HepG2 (cell line): ENCODE measurements at regions not wholly inside any gene's neighbourhood (a gene's known extent, or its start where the extent isn't known, plus 50 kb on each side); places are given as distances from the start of the nearest gene placed in this dataset.

Experiments used
- ATAC-seq: fragments of 200-7000 bp; cut with Tn5 transposase; 3 replicates; pipeline ENCODE4 v1.9.1; 2020; ENCODE audit warnings: mild to moderate bottlenecking, moderate library complexity
- BruUV-seq: library from RNA; stranded (reverse); fragments of 400-500 nt; replicated peaks from 2 replicates; lab custom pipeline; 2021; lab: Mats Ljungman, UMichigan
- CTCF ChIA-PET: fragments of 300-600 bp; formaldehyde crosslinking; extraction: SDS; loops from one replicate; lab custom pipeline; 2021; ENCODE audit warnings: low total read pairs, inconsistent platforms, low intra/inter-chr PET ratio; lab: Yijun Ruan, JAX
- POLR2A ChIA-PET: fragments of 350-600 bp; sonication (Branson Sonifier 250); formaldehyde crosslinking; loops from one replicate; lab custom pipeline; 2020; ENCODE audit warnings: antibody characterized with exemption, inconsistent platforms; lab: Yijun Ruan, JAX
- DNase-seq: peaks from one replicate; pipeline ENCODE4 v3.0.0-alpha.2; 2015; ENCODE audit warnings: low spot score
- FAIRE-seq: peaks from 3 replicates; lab custom pipeline; 2011; peaks lifted over from hg19 to GRCh38; lab: Jason Lieb, UNC
- H2AFZ ChIP-seq: one replicate; pipeline ENCODE4 v1.6.1; 2011; ENCODE audit warnings: low read length, inconsistent platforms
- H3K27ac ChIP-seq: fragments of 300-600 bp; 3 replicates; pipeline ENCODE4 v1.8.0; 2011; ENCODE audit warnings: mixed run types, mild to moderate bottlenecking, mixed read lengths, low read length, inconsistent platforms; ENCODE audit not compliant: insufficient read depth; ENCODE audit errors: extremely low read length
- H3K27me3 ChIP-seq, 2 experiments: fragments of 200-600 bp in 1 of 2; 2 replicates in 1 of 2; 3 replicates in 1 of 2; pipeline versions ENCODE4 v1.6.0 to v1.8.0; 2011; ENCODE audit warnings: low read length in 2 of 2, mild to moderate bottlenecking in 2 of 2, moderate library complexity in 2 of 2, inconsistent platforms in 1 of 2; ENCODE audit not compliant: insufficient read depth in 2 of 2, control insufficient read depth in 1 of 2
- H3K36me3 ChIP-seq, 2 experiments: fragments of 200-600 bp in 1 of 2; replicated peaks in 1 of 2; 2 replicates in 1 of 2; 3 replicates in 1 of 2; pipeline versions ENCODE4 v1.5.1 to v1.8.0; 2011; ENCODE audit warnings: low read length in 2 of 2, inconsistent platforms in 1 of 2; ENCODE audit not compliant: insufficient read depth in 2 of 2, control insufficient read depth in 1 of 2
- H3K4me1 ChIP-seq: 2 replicates; pipeline ENCODE4 v1.5.1; 2012; ENCODE audit warnings: low read length, inconsistent platforms; ENCODE audit not compliant: insufficient read depth
- H3K4me2 ChIP-seq: 2 replicates; pipeline ENCODE4 v1.6.0; 2011; ENCODE audit warnings: low read depth, low read length, inconsistent platforms
- H3K4me3 ChIP-seq, 3 experiments: fragments of 200-600 bp in 1 of 3; sonication (generic), shearing (Covaris generic) in 1 of 3; replicated peaks in 1 of 3; 2 replicates each; pipeline ENCODE4 v1.5.1; 2011 to 2016; ENCODE audit warnings: low read length in 3 of 3, inconsistent platforms in 2 of 3, low read depth in 2 of 3, mild to moderate bottlenecking in 2 of 3, control low read depth in 1 of 3, mixed read lengths in 1 of 3; ENCODE audit not compliant: insufficient read depth in 1 of 3
- H3K79me2 ChIP-seq: one replicate; pipeline ENCODE4 v1.6.1; 2011; ENCODE audit warnings: low read length, inconsistent platforms; ENCODE audit not compliant: insufficient read depth
- H3K9ac ChIP-seq: 2 replicates; pipeline ENCODE4 v1.6.0; 2011; ENCODE audit warnings: mild to moderate bottlenecking, low read depth, low read length, inconsistent platforms; ENCODE audit not compliant: insufficient read depth
- H3K9me3 ChIP-seq: 2 replicates; pipeline ENCODE4 v1.5.1; 2012; ENCODE audit warnings: mild to moderate bottlenecking, low read length
- H4K20me1 ChIP-seq: 2 replicates; pipeline ENCODE4 v1.6.0; 2011; ENCODE audit warnings: inconsistent platforms, mild to moderate bottlenecking, low read length, moderate library complexity; ENCODE audit not compliant: insufficient read depth
- CENPBD1 ChIP-seq: sonication (generic); formaldehyde crosslinking; IDR thresholded peaks from 2 replicates; pipeline ENCODE4 v1.8.0; 2022; ENCODE audit warnings: missing genetic modification reagents, low read depth, mild to moderate bottlenecking, borderline replicate concordance
- FOSL2 ChIP-seq: sonication (generic); formaldehyde crosslinking; IDR thresholded peaks from 2 replicates; pipeline ENCODE4 v1.4.0; 2020; ENCODE audit warnings: missing genetic modification reagents
- MED1 ChIP-seq: sonication (generic); formaldehyde crosslinking; IDR thresholded peaks from 2 replicates; pipeline ENCODE4 v1.4.0; 2020; ENCODE audit warnings: missing genetic modification reagents
- NR3C1 ChIP-seq: sonication (generic); formaldehyde crosslinking; IDR thresholded peaks from 2 replicates; pipeline ENCODE4 v1.4.0; 2020; ENCODE audit warnings: missing genetic modification reagents
- SOX5 ChIP-seq: IDR thresholded peaks from 2 replicates; pipeline ENCODE4 v1.6.1; 2016; ENCODE audit warnings: borderline replicate concordance
- SSRP1 ChIP-seq: IDR thresholded peaks from 2 replicates; pipeline ENCODE4 v1.6.1; 2016; ENCODE audit warnings: control low read depth
- THAP8 ChIP-seq: sonication (generic); formaldehyde crosslinking; IDR thresholded peaks from 2 replicates; pipeline ENCODE4 v1.5.1; 2020; ENCODE audit warnings: missing genetic modification reagents, mild to moderate bottlenecking, borderline replicate concordance
- ZBTB26 ChIP-seq: IDR thresholded peaks from 2 replicates; pipeline ENCODE4 v1.6.1; 2016; ENCODE audit warnings: missing compliant biosample characterization, missing genetic modification reagents, borderline replicate concordance
- ZIK1 ChIP-seq: sonication (generic); formaldehyde crosslinking; IDR thresholded peaks from 2 replicates; pipeline ENCODE4 v1.5.0; 2020; ENCODE audit warnings: mild to moderate bottlenecking, low read depth, missing genetic modification reagents, borderline replicate concordance
- ZNF552 ChIP-seq: sonication (generic); formaldehyde crosslinking; IDR thresholded peaks from 2 replicates; pipeline ENCODE4 v1.9.0; 2022; ENCODE audit warnings: missing genetic modification reagents, mild to moderate bottlenecking, borderline replicate concordance
- ZNF562 ChIP-seq: sonication (generic); formaldehyde crosslinking; IDR thresholded peaks from 2 replicates; pipeline ENCODE4 v1.8.0; 2022; ENCODE audit warnings: missing genetic modification reagents, borderline replicate concordance
- ZNF569 ChIP-seq: sonication (generic); formaldehyde crosslinking; IDR thresholded peaks from 2 replicates; pipeline ENCODE4 v1.5.0; 2020; ENCODE audit warnings: mild to moderate bottlenecking, missing genetic modification reagents, moderate library complexity, borderline replicate concordance
- ZNF597 ChIP-seq: sonication (generic); formaldehyde crosslinking; IDR thresholded peaks from 2 replicates; pipeline ENCODE4 v1.5.0; 2020; ENCODE audit warnings: missing genetic modification reagents
- ZNF607 ChIP-seq: sonication (generic); formaldehyde crosslinking; IDR thresholded peaks from 2 replicates; pipeline ENCODE4 v1.5.1; 2020; ENCODE audit warnings: missing genetic modification reagents, mild to moderate bottlenecking, borderline replicate concordance
- ZNF660 ChIP-seq: sonication (generic); formaldehyde crosslinking; IDR thresholded peaks from 2 replicates; pipeline ENCODE4 v1.5.1; 2020; ENCODE audit warnings: mild to moderate bottlenecking, low read depth, missing genetic modification reagents, borderline replicate concordance
- WGBS: methylation state at CpG from one replicate; pipeline ENCODE4 v1.1.6; 2017; ENCODE audit warnings: low lambda C conversion rate; 5-methylcytosine and 5-hydroxymethylcytosine counted together
- in situ Hi-C: cut with HindIII; loops from 2 replicates; pipeline ENCODE4 v1.10.0; 2017; ENCODE audit warnings: low pct_unique_long_range_greater_than_20kb; ENCODE audit not compliant: extremely low pct_ligation_motif_present
- intact Hi-C: fragments of 100-400 bp; cut with micrococcal nuclease; formaldehyde crosslinking; loops from one replicate; pipeline ENCODE4 v1.10.0; 2022; ENCODE audit not compliant: unreplicated experiment

- ATAC-seq (no peak), DNase-seq (no peak), FAIRE-seq (no peak)
- Histone ChIP-seq H4K20me1 (no peaks in the 10 kb centered on the region), H3K27ac (no peak overlapping the region), H3K9me3 (no peaks in the 10 kb centered on the region), H3K36me3 (no peaks in the 10 kb centered on the region), H3K27me3 (no peaks in the 10 kb centered on the region; a peak in 1 of 5 replicates), H3K4me3 (no peak overlapping the region), H3K4me2 (no peak overlapping the region), H3K9ac (no peak overlapping the region), H3K4me1 (no peaks in the 10 kb centered on the region), H2AFZ (no peak overlapping the region), H3K79me2 (no peaks in the 10 kb centered on the region)
- ChIA-PET CTCF (no interaction called here), POLR2A (no interaction called here)
- 8% methylated on average over 2 of the region's 2 CpGs for WGBS
- TF ChIP-seq FOSL2 (CRISPR knock-in tag): peak; percentile 39; the same call in 1 of the 2 replicates
- TF ChIP-seq SOX5 (CRISPR knock-in tag): 0 out of 2 replicates have a peak, but pooled peaks have one; percentile 24
- no peak for TF ChIP-seq ZNF569
- no peak for TF ChIP-seq ZIK1 (CRISPR knock-in tag)
- in situ Hi-C loops: no loop called here
- BruUV-seq: no TSS peak
- intact Hi-C loops: no loop called here
Observed at GRCh38 chr2:160742667-160743066, 249.1 kb upstream of the RBMS1 start.

- Histone ChIP-seq H2AFZ (no peak overlapping the region), H3K79me2 (no peaks in the 10 kb centered on the region), H3K9ac (no peak overlapping the region), H3K27ac (no peak overlapping the region), H3K4me2 (no peak overlapping the region), H4K20me1 (no peaks in the 10 kb centered on the region), H3K4me1 (no peaks in the 10 kb centered on the region), H3K36me3 (no peaks in the 10 kb centered on the region), H3K9me3 (no peaks in the 10 kb centered on the region), H3K4me3 (no peak overlapping the region), H3K27me3 (no peaks in the 10 kb centered on the region; a peak in 1 of 5 replicates)
- no peak for FAIRE-seq
- no peak for DNase-seq
- in situ Hi-C loops (no loop called here), intact Hi-C loops (no loop called here)
- no TSS peak for BruUV-seq
- ChIA-PET POLR2A (no interaction called here), CTCF (no interaction called here)
- WGBS: 3% methylated on average over 4 of the region's 4 CpGs
- no peak for ATAC-seq
- no peak for TF ChIP-seq ZNF607
- no peak for TF ChIP-seq NR3C1 (CRISPR knock-in tag)
- no peak for TF ChIP-seq ZNF597 (CRISPR knock-in tag)
- TF ChIP-seq ZNF552 (CRISPR knock-in tag): no peak
- no peak for TF ChIP-seq ZNF660 (CRISPR knock-in tag)
- TF ChIP-seq THAP8 (CRISPR knock-in tag): no peak
- TF ChIP-seq ZBTB26 (CRISPR knock-in tag): no peak
- TF ChIP-seq ZNF562: no peak
- TF ChIP-seq SSRP1: no peak
- no peak for TF ChIP-seq CENPBD1 (CRISPR knock-in tag)
- TF ChIP-seq MED1 (CRISPR knock-in tag): no peak
Observed at GRCh38 chr2:160747501-160748170, 254.0 kb upstream of the RBMS1 start.
